OCI-LY1 (cell line): ENCODE measurements at regions not wholly inside any gene's neighbourhood (a gene's known extent, or its start where the extent isn't known, plus 50 kb on each side); places are given as distances from the start of the nearest gene placed in this dataset.

Source experiments
- H2AFZ ChIP-seq: fragments of 200-600 bp; sonication (generic), shearing (Covaris generic); 2 replicates; pipeline ENCODE4 v1.6.0; 2014; ENCODE audit warnings: antibody characterized with exemption, mild to moderate bottlenecking, low read length
- H3F3A ChIP-seq: fragments of 200-600 bp; sonication (generic), shearing (Covaris generic); 2 replicates; pipeline ENCODE4 v1.6.0; 2014; ENCODE audit warnings: mild to moderate bottlenecking, antibody characterized with exemption, low read length, moderate library complexity; ENCODE audit not compliant: insufficient read depth
- H3K27ac ChIP-seq: fragments of 200-600 bp; sonication (generic); 2 replicates; pipeline ENCODE4 v1.5.1; 2014; ENCODE audit warnings: low read length, mixed run types, mild to moderate bottlenecking, low read depth; ENCODE audit not compliant: poor library complexity, severe bottlenecking
- H3K27me3 ChIP-seq: fragments of 200-600 bp; sonication (generic); 2 replicates; pipeline ENCODE4 v1.6.0; 2014; ENCODE audit warnings: antibody characterized with exemption, mild to moderate bottlenecking, low read length, moderate library complexity; ENCODE audit not compliant: insufficient read depth
- H3K36me3 ChIP-seq: fragments of 200-600 bp; sonication (generic); 2 replicates; pipeline ENCODE4 v1.6.1; 2014; ENCODE audit warnings: mild to moderate bottlenecking, antibody characterized with exemption, low read length, moderate library complexity, mixed read lengths; ENCODE audit not compliant: insufficient read depth
- H3K4me1 ChIP-seq: fragments of 200-600 bp; sonication (generic); 2 replicates; pipeline ENCODE4 v1.5.1; 2014; ENCODE audit warnings: mild to moderate bottlenecking, low read length, moderate library complexity; ENCODE audit not compliant: insufficient read depth, severe bottlenecking
- H3K4me2 ChIP-seq: fragments of 200-600 bp; sonication (generic), shearing (Covaris generic); 2 replicates; pipeline ENCODE4 v1.6.1; 2014; ENCODE audit warnings: low read length
- H3K4me3 ChIP-seq: fragments of 200-600 bp; sonication (generic); 2 replicates; pipeline ENCODE4 v1.5.1; 2014; ENCODE audit warnings: low read length, low read depth, mild to moderate bottlenecking, mixed read lengths; ENCODE audit not compliant: poor library complexity, severe bottlenecking
- H3K79me2 ChIP-seq: fragments of 200-600 bp; shearing (Covaris generic); 2 replicates; pipeline ENCODE4 v1.6.1; 2016; ENCODE audit warnings: mixed run types, low read length, mixed read lengths; ENCODE audit not compliant: insufficient read depth
- H3K9ac ChIP-seq: fragments of 200-600 bp; sonication (generic), shearing (Covaris generic); 2 replicates; pipeline ENCODE4 v1.6.1; 2014; ENCODE audit warnings: mild to moderate bottlenecking, low read length, mixed read lengths
- H3K9me2 ChIP-seq: fragments of 200-600 bp; sonication (generic), shearing (Covaris generic); 2 replicates; pipeline ENCODE4 v1.6.1; 2014; ENCODE audit warnings: low read depth, mild to moderate bottlenecking, low read length, mixed read lengths
- H3K9me3 ChIP-seq: fragments of 200-600 bp; shearing (Covaris generic); 2 replicates; pipeline ENCODE4 v1.6.1; 2014; ENCODE audit warnings: low read length, mixed read lengths
- H4K20me1 ChIP-seq: fragments of 200-600 bp; sonication (generic), shearing (Covaris generic); 2 replicates; pipeline ENCODE4 v1.6.0; 2016; ENCODE audit warnings: mild to moderate bottlenecking, low read length; ENCODE audit not compliant: insufficient read depth
- EZH2 ChIP-seq: fragments of 200-600 bp; sonication (generic), shearing (Covaris generic); IDR thresholded peaks from 2 replicates; pipeline ENCODE4 v1.8.0; 2017; ENCODE audit warnings: borderline replicate concordance, mixed run types, mild to moderate bottlenecking, antibody characterized with exemption, low read length, moderate library complexity, mixed read lengths
- TF ChIP-seq, protein P1 (sequence below): fragments of 200-600 bp; sonication (generic), shearing (Covaris generic); IDR thresholded peaks from 2 replicates; pipeline ENCODE4 v1.5.1; 2017; ENCODE audit warnings: mild to moderate bottlenecking, antibody characterized with exemption, low read length, moderate library complexity, mixed read lengths

DNA sequence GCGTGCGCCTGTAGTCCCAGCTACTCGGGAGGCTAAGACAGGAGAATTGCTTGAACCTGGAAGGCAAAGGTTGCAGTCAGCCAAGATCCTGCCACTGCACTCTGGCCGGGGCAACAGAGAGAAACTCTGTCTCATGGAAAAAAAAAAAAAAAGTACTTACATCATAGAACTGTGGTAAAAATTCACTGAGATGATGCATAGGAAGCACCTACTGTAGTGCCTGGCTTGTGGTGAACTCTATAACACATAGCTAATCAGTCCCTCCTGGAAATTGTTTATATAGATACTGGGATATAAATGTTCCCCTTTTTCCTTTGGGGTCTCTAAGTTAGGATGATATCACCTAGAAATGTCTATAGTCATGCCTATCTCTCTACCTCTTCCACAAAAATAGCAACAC lies 89.7 kb upstream of the CPM start:
- Histone ChIP-seq H3K4me1 (no peaks in the 10 kb centered on the region), H3F3A (no peaks in the 10 kb centered on the region), H3K27me3 (no peaks in the 10 kb centered on the region), H3K9ac (no peak overlapping the region), H2AFZ (no peak overlapping the region), H3K27ac (no peak overlapping the region), H4K20me1 (no peaks in the 10 kb centered on the region), H3K36me3 (no peaks in the 10 kb centered on the region), H3K4me3 (no peak overlapping the region), H3K79me2 (no peaks in the 10 kb centered on the region), H3K9me2 (no peaks in the 10 kb centered on the region), H3K4me2 (no peak overlapping the region), H3K9me3 (no peaks in the 10 kb centered on the region)
- TF ChIP-seq, protein P1, sequence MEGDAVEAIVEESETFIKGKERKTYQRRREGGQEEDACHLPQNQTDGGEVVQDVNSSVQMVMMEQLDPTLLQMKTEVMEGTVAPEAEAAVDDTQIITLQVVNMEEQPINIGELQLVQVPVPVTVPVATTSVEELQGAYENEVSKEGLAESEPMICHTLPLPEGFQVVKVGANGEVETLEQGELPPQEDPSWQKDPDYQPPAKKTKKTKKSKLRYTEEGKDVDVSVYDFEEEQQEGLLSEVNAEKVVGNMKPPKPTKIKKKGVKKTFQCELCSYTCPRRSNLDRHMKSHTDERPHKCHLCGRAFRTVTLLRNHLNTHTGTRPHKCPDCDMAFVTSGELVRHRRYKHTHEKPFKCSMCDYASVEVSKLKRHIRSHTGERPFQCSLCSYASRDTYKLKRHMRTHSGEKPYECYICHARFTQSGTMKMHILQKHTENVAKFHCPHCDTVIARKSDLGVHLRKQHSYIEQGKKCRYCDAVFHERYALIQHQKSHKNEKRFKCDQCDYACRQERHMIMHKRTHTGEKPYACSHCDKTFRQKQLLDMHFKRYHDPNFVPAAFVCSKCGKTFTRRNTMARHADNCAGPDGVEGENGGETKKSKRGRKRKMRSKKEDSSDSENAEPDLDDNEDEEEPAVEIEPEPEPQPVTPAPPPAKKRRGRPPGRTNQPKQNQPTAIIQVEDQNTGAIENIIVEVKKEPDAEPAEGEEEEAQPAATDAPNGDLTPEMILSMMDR, result no peak
- TF ChIP-seq EZH2, result no peak

DNA sequence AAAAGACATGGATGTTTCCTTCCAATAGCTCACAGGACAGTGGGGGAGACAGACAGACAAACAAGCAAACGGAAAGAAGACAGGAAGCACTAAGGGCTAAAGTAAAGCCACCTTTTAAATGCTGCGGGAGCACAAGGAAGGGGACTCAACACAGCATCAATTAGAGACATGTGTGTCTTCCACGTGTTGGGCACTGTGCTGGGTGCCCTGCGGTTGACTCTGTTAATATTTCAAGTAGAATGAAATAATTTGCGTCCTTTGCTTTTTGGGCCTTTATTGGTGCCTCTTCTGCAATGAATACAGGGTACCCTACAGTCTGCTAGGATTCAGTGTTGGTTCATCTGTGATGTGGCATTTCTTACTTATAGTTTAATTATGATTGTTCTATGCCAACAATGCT lies 90.9 kb upstream of the CPM start:
- no peak overlapping the region for H3K27ac ChIP-seq
- no peak overlapping the region for H3K4me2 ChIP-seq

DNA sequence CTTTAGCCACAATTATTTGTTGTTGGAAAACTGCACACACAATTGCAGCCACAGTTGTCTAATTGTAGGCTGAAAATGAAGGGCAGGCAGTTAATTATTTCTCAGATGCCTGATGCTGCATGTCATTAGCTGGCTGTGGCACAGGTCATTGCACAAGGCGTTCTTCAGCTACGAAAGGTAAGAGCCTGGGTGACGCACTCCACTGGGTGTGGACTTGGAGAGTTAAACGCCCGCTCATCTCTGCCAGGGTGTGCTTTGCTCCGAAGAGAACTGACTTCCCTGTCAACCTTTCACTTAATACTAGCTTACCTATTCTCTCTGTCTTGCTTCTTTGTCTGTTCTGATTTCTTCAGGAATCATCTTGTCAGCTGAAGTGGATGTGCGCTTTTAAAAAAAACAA lies 91.4 kb upstream of the CPM start:
- Histone ChIP-seq H3K4me3 (no peak overlapping the region), H3K27me3 (no peaks in the 10 kb centered on the region), H3K4me1 (no peaks in the 10 kb centered on the region), H3K27ac (no peak overlapping the region), H4K20me1 (no peaks in the 10 kb centered on the region), H3K9me3 (no peaks in the 10 kb centered on the region), H3K4me2 (no peak overlapping the region), H3K79me2 (no peaks in the 10 kb centered on the region), H3K9me2 (no peaks in the 10 kb centered on the region), H3K36me3 (no peaks in the 10 kb centered on the region), H3F3A (no peaks in the 10 kb centered on the region), H3K9ac (no peak overlapping the region), H2AFZ (no peak overlapping the region)
- TF ChIP-seq EZH2, result no peak
- TF ChIP-seq, protein P1, result no peak

More for the DNA sequence above, 90.9 kb upstream of the CPM start:
- Histone ChIP-seq H3K9me2 (no peaks in the 10 kb centered on the region), H3K27me3 (no peaks in the 10 kb centered on the region), H3K4me1 (no peaks in the 10 kb centered on the region), H3K79me2 (no peaks in the 10 kb centered on the region), H3K9ac (no peak overlapping the region), H4K20me1 (no peaks in the 10 kb centered on the region), H3K9me3 (no peaks in the 10 kb centered on the region), H3K36me3 (no peaks in the 10 kb centered on the region), H3K4me3 (no peak overlapping the region), H3F3A (no peaks in the 10 kb centered on the region), H2AFZ (no peak overlapping the region)
- TF ChIP-seq, protein P1, result no peak
- TF ChIP-seq EZH2, result no peak
